OCI-LY3 (cell line): ENCODE measurements at regions not wholly inside any gene's neighbourhood (a gene's known extent, or its start where the extent isn't known, plus 50 kb on each side); places are given as distances from the start of the nearest gene placed in this dataset.

ENCODE experiments used
- CTCF ChIP-seq: fragments of 200-600, 300-600 bp; sonication (generic); IDR thresholded peaks from 2 replicates; pipeline ENCODE4 v1.5.1; 2014; ENCODE audit warnings: antibody characterized with exemption, low read length, low read depth
- EZH2phosphoT487 ChIP-seq: fragments of 200-600 bp; shearing (Covaris generic); IDR thresholded peaks from 2 replicates; pipeline ENCODE4 v1.6.1; 2018; ENCODE audit warnings: antibody characterized with exemption, mixed run types, low read depth

- no peak for TF ChIP-seq CTCF
- TF ChIP-seq EZH2phosphoT487 = no peak
These were observed 683.2 kb upstream of the LRRN3 start for GRCh38 chr7:110407706-110408105.
